NB4 (cell line): ENCODE measurements at regions not wholly inside any gene's neighbourhood (a gene's known extent, or its start where the extent isn't known, plus 50 kb on each side); places are given as distances from the start of the nearest gene placed in this dataset.

Experiments used
- MYC ChIP-seq: IDR thresholded peaks from 2 replicates; pipeline ENCODE4 v1.6.1; 2011; ENCODE audit warnings: low read depth, low read length
- POLR2A ChIP-seq: IDR thresholded peaks from 2 replicates; pipeline ENCODE4 v1.6.1; 2011; ENCODE audit warnings: mild to moderate bottlenecking; ENCODE audit not compliant: insufficient read length; ENCODE audit errors: extremely low read depth
- TF ChIP-seq, protein P1 (sequence below): IDR thresholded peaks from 2 replicates; pipeline ENCODE4 v1.6.1; 2011; ENCODE audit warnings: low read depth, low read length
- TF ChIP-seq, protein P2 (sequence below): IDR thresholded peaks from one replicate; pipeline ENCODE4 v1.5.1; 2012; ENCODE audit warnings: low read depth, low read length

GRCh38 chr4:35447474-35447873 lies 796.8 kb downstream of the ARAP2 start:
- TF ChIP-seq POLR2A (no peak), MYC (no peak)
- TF ChIP-seq, protein P1, sequence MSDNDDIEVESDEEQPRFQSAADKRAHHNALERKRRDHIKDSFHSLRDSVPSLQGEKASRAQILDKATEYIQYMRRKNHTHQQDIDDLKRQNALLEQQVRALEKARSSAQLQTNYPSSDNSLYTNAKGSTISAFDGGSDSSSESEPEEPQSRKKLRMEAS = no peak
- TF ChIP-seq, protein P2, sequence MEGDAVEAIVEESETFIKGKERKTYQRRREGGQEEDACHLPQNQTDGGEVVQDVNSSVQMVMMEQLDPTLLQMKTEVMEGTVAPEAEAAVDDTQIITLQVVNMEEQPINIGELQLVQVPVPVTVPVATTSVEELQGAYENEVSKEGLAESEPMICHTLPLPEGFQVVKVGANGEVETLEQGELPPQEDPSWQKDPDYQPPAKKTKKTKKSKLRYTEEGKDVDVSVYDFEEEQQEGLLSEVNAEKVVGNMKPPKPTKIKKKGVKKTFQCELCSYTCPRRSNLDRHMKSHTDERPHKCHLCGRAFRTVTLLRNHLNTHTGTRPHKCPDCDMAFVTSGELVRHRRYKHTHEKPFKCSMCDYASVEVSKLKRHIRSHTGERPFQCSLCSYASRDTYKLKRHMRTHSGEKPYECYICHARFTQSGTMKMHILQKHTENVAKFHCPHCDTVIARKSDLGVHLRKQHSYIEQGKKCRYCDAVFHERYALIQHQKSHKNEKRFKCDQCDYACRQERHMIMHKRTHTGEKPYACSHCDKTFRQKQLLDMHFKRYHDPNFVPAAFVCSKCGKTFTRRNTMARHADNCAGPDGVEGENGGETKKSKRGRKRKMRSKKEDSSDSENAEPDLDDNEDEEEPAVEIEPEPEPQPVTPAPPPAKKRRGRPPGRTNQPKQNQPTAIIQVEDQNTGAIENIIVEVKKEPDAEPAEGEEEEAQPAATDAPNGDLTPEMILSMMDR = no peak
